Left ventricle myocardium inferior (tissue), 1 donor: ENCODE measurements at regions not wholly inside any gene's neighbourhood (a gene's known extent, or its start where the extent isn't known, plus 50 kb on each side); places are given as distances from the start of the nearest gene placed in this dataset.

Experiments
- DNase-seq: peaks from one replicate; pipeline ENCODE4 v3.0.0-alpha.2; 2020
- H3K27ac ChIP-seq: fragments of 200-600 bp; replicated peaks from 2 replicates; pipeline ENCODE4 v1.8.0; 2021
- H3K27me3 ChIP-seq: fragments of 200-600 bp; 2 replicates; pipeline ENCODE4 v1.8.0; 2021; ENCODE audit warnings: low read depth
- H3K36me3 ChIP-seq: fragments of 200-600 bp; 2 replicates; pipeline ENCODE4 v1.8.0; 2021
- H3K4me1 ChIP-seq: fragments of 200-600 bp; 2 replicates; pipeline ENCODE4 v1.8.0; 2021
- H3K4me3 ChIP-seq: fragments of 200-600 bp; 2 replicates; pipeline ENCODE4 v1.8.0; 2021; ENCODE audit warnings: mild to moderate bottlenecking, moderate library complexity
- H3K9me3 ChIP-seq: fragments of 200-600 bp; replicated peaks from 2 replicates; pipeline ENCODE4 v1.8.0; 2021
- CTCF ChIP-seq: fragments of 200-600 bp; IDR thresholded peaks from 2 replicates; pipeline ENCODE4 v1.8.0; 2021; ENCODE audit warnings: antibody characterized with exemption, mild to moderate bottlenecking, borderline replicate concordance
- intact Hi-C: fragments of 100-400 bp; cut with micrococcal nuclease; formaldehyde crosslinking; loops from one replicate; pipeline ENCODE4 v1.11.0; 2022
- donor health status: DM: no; HTN: yes; CAD: no; lungs with severe emphysema.

- no peak overlapping the region for H3K27ac ChIP-seq
- DNase-seq, result no peak
- no peaks in the 10 kb centered on the region for H3K27me3 ChIP-seq
- no peaks in the 10 kb centered on the region for H3K4me1 ChIP-seq
- intact Hi-C loops, result no loop called here
- no peak for TF ChIP-seq CTCF
- H3K9me3 ChIP-seq, result no peaks in the 10 kb centered on the region
- H3K36me3 ChIP-seq, result no peaks in the 10 kb centered on the region
- no peak overlapping the region for H3K4me3 ChIP-seq
Measured at GRCh38 chr7:95694334-95694733, 78.0 kb upstream of the DYNC1I1 start.

GRCh38 chr7:95693551-95694333, 78.6 kb upstream of the DYNC1I1 start:
- Histone ChIP-seq H3K36me3 (no peaks in the 10 kb centered on the region), H3K27ac (no peak overlapping the region), H3K4me3 (no peak overlapping the region), H3K9me3 (no peaks in the 10 kb centered on the region), H3K4me1 (no peaks in the 10 kb centered on the region), H3K27me3 (no peaks in the 10 kb centered on the region)
- TF ChIP-seq CTCF, result no peak
- intact Hi-C loops, result no loop called here
- DNase-seq, result no peak

GRCh38 chr7:95691464-95691863, 80.9 kb upstream of the DYNC1I1 start:
- no peak overlapping the region for H3K27ac ChIP-seq
- H3K9me3 ChIP-seq, result no peaks in the 10 kb centered on the region
- no peaks in the 10 kb centered on the region for H3K4me1 ChIP-seq
- intact Hi-C loops, result no loop called here
- no peak overlapping the region for H3K4me3 ChIP-seq
- DNase-seq, result no peak
- TF ChIP-seq CTCF, result no peak
- no peaks in the 10 kb centered on the region for H3K27me3 ChIP-seq
- H3K36me3 ChIP-seq, result no peaks in the 10 kb centered on the region

- peak; percentile 69 for TF ChIP-seq CTCF
- Histone ChIP-seq H3K36me3 (no peaks in the 10 kb centered on the region), H3K27ac (no peak overlapping the region), H3K9me3 (no peaks in the 10 kb centered on the region), H3K27me3 (no peaks in the 10 kb centered on the region), H3K4me1 (no peaks in the 10 kb centered on the region), H3K4me3 (peak overlapping the region; percentile 24)
- intact Hi-C loops, result no loop called here
- DNase-seq, result no peak
Measured at GRCh38 chr7:95690367-95690947, 81.9 kb upstream of the DYNC1I1 start.

GRCh38 chr7:95688931-95689495, 83.3 kb upstream of the DYNC1I1 start:
- no peak for TF ChIP-seq CTCF
- H3K27me3 ChIP-seq, result no peaks in the 10 kb centered on the region
- H3K36me3 ChIP-seq, result no peaks in the 10 kb centered on the region
- no peak overlapping the region for H3K4me3 ChIP-seq
- no peak overlapping the region for H3K27ac ChIP-seq
- H3K4me1 ChIP-seq, result peaks cover under 1% of the 10 kb centered on the region
- H3K9me3 ChIP-seq, result no peaks in the 10 kb centered on the region
- DNase-seq, result no peak
- intact Hi-C loops, result loop anchor here (5.0 kb wide), 2 partner anchors 162 to 177 kb away; no protein-coding TSS in a partner anchor
